ENCODE measurements at regions not wholly inside any gene's neighbourhood (a gene's known extent, or its start where the extent isn't known, plus 50 kb on each side); places are given as distances from the start of the nearest gene placed in this dataset.
"Not testable (repeated sequence)": the region's sequence is repeated elsewhere in the genome, so short reads cannot be mapped to it uniquely, and the experiment has no call there.

- no peak for DNase-seq (ENCODE audit: low read depth)
- TF ChIP-seq CTCF (conservative IDR thresholded peaks at IDR 0.05; ENCODE audit: low read length) = no peak
- H3K4me3 ChIP-seq (ENCODE audit: low read length) = no peak overlapping the region
Measured at GRCh38 chr3:191592105-191592504, 131.1 kb downstream of the PYDC2 start.

GRCh38 chr3:191593486-191593885 is 132.5 kb downstream of the PYDC2 start:
- DNase-seq (ENCODE audit: low read depth) = no peak
- H3K4me3 ChIP-seq (ENCODE audit: low read length) = no peak overlapping the region
- no peak for TF ChIP-seq CTCF (conservative IDR thresholded peaks at IDR 0.05; ENCODE audit: low read length)

GRCh38 chr3:191615511-191615910 is 154.5 kb downstream of the PYDC2 start:
- H3K4me3 ChIP-seq (ENCODE audit: low read length); DNase-seq (ENCODE audit: low read depth): not testable (repeated sequence)

GRCh38 chr3:191624299-191624698 is 163.3 kb downstream of the PYDC2 start:
- TF ChIP-seq CTCF (conservative IDR thresholded peaks at IDR 0.05; ENCODE audit: low read length) = no peak
- no peak for DNase-seq (ENCODE audit: low read depth)
- no peak overlapping the region for H3K4me3 ChIP-seq (ENCODE audit: low read length)

GRCh38 chr3:191627064-191627463 is 166.1 kb downstream of the PYDC2 start:
- H3K4me3 ChIP-seq (ENCODE audit: low read length) = no peak overlapping the region
- no peak for DNase-seq (ENCODE audit: low read depth)
- TF ChIP-seq CTCF (conservative IDR thresholded peaks at IDR 0.05; ENCODE audit: low read length) = no peak

- H3K4me3 ChIP-seq (ENCODE audit: low read length) = no peak overlapping the region
- no peak for DNase-seq (ENCODE audit: low read depth)
- no peak for TF ChIP-seq CTCF (conservative IDR thresholded peaks at IDR 0.05; ENCODE audit: low read length)
Measured at GRCh38 chr3:191628571-191628970, 167.6 kb downstream of the PYDC2 start.

- DNase-seq (ENCODE audit: low read depth) = no peak
- no peak for TF ChIP-seq CTCF (conservative IDR thresholded peaks at IDR 0.05; ENCODE audit: low read length)
Measured at GRCh38 chr3:191631496-191631895, 170.5 kb downstream of the PYDC2 start.

GRCh38 chr3:191634902-191635301 is 173.9 kb downstream of the PYDC2 start:
- no peak for TF ChIP-seq CTCF (conservative IDR thresholded peaks at IDR 0.05; ENCODE audit: low read length)
- no peak overlapping the region for H3K4me3 ChIP-seq (ENCODE audit: low read length)
- DNase-seq (ENCODE audit: low read depth) = no peak

More at GRCh38 chr3:191631496-191631895, 170.5 kb downstream of the PYDC2 start:
- H3K4me3 ChIP-seq (ENCODE audit: low read length) = no peak overlapping the region

All from AG10803 (cell line).